ENCODE measurements at regions not wholly inside any gene's neighbourhood (a gene's known extent, or its start where the extent isn't known, plus 50 kb on each side); places are given as distances from the start of the nearest gene placed in this dataset.

DNA sequence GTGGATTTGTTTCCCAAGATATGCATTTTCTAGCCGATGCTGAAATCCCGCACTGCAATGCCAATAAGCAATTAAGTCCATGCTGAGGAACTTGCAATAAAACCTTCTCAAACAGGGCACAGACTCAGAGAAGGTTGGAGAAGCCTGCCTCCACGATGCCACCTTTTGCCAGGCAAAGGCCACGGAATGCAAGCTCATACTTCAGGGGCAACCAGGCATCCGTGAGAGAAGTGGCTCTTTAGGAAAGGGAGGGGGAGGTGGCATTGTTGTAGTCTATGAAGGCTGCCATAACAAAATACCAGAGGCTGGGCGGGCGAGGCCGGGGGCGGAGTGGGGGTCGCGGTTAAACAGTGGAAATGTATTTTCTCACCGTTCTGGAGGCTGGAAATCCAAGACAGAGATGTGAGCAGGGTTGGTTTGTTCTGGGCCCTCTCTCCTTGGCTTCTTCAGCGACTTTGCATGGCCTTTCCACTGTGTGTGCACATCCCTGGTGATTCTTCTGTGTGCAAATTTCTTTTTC lies 689.5 kb downstream of the VRK1 start:
- H3K27me3 Mint-ChIP-seq (ENCODE audit: low read depth, poor library complexity) = peaks cover 8% of the 10 kb centered on the region
- TF ChIP-seq, protein P1, sequence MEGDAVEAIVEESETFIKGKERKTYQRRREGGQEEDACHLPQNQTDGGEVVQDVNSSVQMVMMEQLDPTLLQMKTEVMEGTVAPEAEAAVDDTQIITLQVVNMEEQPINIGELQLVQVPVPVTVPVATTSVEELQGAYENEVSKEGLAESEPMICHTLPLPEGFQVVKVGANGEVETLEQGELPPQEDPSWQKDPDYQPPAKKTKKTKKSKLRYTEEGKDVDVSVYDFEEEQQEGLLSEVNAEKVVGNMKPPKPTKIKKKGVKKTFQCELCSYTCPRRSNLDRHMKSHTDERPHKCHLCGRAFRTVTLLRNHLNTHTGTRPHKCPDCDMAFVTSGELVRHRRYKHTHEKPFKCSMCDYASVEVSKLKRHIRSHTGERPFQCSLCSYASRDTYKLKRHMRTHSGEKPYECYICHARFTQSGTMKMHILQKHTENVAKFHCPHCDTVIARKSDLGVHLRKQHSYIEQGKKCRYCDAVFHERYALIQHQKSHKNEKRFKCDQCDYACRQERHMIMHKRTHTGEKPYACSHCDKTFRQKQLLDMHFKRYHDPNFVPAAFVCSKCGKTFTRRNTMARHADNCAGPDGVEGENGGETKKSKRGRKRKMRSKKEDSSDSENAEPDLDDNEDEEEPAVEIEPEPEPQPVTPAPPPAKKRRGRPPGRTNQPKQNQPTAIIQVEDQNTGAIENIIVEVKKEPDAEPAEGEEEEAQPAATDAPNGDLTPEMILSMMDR (IDR thresholded peaks at IDR 0.05) = no peak
- peaks cover 15% of the 10 kb centered on the region for H3K4me1 Mint-ChIP-seq
- H3K36me3 Mint-ChIP-seq (ENCODE audit: low read depth) = no peaks in the 10 kb centered on the region
- no peak overlapping the region for H3K4me3 Mint-ChIP-seq
- no peaks in the 10 kb centered on the region for H3K9me3 Mint-ChIP-seq
- no peak overlapping the region for H3K27ac Mint-ChIP-seq
- no peak for DNase-seq

DNA sequence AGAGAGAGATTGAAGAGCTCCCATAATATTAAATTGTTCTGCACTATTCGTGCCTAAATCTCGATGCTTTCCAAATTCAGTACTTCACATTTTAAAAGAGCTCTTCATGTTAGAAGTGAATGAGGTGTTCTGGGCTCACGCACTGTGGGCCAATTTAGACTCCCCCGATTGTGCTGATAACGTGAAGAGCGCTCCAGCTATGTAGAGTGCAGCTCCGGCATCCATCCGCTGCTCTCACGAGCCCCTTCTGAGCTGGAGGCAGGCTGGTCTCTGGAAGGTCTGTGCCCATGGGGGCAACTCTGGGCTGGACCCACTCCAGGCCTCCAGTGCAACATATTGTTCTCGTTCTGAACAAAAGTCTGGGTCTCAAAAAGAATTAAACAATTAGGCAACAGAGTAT lies 692.6 kb downstream of the VRK1 start:
- no peak for DNase-seq
- no peak overlapping the region for H3K4me3 Mint-ChIP-seq
- H3K27ac Mint-ChIP-seq = no peak overlapping the region
- H3K36me3 Mint-ChIP-seq (ENCODE audit: low read depth) = no peaks in the 10 kb centered on the region
- peaks cover 8% of the 10 kb centered on the region for H3K27me3 Mint-ChIP-seq (ENCODE audit: low read depth, poor library complexity)
- peaks cover 11% of the 10 kb centered on the region for H3K9me3 Mint-ChIP-seq
- H3K4me1 Mint-ChIP-seq = peaks cover 5% of the 10 kb centered on the region
- TF ChIP-seq, protein P1 (IDR thresholded peaks at IDR 0.05) = no peak

DNA sequence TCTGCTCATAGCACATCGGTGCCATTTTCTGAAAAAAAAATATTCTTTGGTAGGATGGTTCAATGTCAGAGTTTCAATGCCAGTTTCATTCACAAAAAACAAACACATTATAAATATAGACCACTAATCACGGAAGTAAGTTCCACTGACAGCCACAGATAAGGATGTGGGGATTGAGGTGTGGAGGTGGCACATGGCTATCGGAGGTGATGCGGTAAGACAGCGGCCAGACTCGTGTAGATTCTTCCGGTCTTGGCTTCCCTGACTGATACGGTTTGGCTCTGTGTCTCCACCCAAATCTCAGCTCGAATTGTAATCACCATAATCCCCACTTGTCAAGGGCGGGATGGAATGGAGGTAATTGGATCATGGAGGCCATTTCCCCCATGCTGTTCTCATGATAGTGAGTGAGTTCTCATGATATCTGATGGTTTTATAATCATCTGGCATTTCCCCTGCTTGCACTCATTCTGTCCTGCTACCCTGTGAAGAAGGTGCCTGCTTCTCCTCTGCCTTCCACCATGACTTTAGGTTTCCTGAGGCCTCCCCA lies 693.4 kb downstream of the VRK1 start:
- Mint-ChIP-seq H3K36me3 (ENCODE audit: low read depth) (no peaks in the 10 kb centered on the region), H3K4me1 (peaks cover 5% of the 10 kb centered on the region), H3K9me3 (peaks cover 11% of the 10 kb centered on the region), H3K27me3 (ENCODE audit: low read depth, poor library complexity) (peaks cover 8% of the 10 kb centered on the region), H3K4me3 (no peak overlapping the region), H3K27ac (no peak overlapping the region)
- no peak for DNase-seq
- TF ChIP-seq, protein P1 (IDR thresholded peaks at IDR 0.05) = no peak

DNA sequence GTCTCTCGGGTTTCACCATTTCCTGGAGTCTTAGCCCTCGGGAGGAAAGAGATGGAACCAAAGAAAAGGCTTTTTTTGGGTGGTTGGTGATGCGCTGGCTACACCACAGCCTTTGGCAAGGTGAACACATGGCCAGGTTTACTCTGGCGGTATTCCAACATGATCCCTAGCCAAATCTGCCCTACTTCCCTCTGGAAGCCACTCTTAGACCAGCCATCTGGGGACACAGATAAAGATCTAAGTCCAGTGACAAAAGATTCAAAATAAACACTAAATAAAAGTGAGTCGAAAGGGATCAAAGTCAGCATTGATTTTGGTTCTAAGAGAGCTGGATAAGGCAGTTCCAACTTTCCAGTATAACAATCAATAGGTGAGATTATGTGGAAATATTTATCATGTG lies 694.5 kb downstream of the VRK1 start:
- Mint-ChIP-seq H3K4me1 (peaks cover 5% of the 10 kb centered on the region), H3K4me3 (no peak overlapping the region), H3K27me3 (ENCODE audit: low read depth, poor library complexity) (peaks cover 5% of the 10 kb centered on the region), H3K36me3 (ENCODE audit: low read depth) (no peaks in the 10 kb centered on the region), H3K9me3 (peaks cover 11% of the 10 kb centered on the region), H3K27ac (no peak overlapping the region)
- TF ChIP-seq, protein P1 (IDR thresholded peaks at IDR 0.05) = no peak
- no peak for DNase-seq

DNA sequence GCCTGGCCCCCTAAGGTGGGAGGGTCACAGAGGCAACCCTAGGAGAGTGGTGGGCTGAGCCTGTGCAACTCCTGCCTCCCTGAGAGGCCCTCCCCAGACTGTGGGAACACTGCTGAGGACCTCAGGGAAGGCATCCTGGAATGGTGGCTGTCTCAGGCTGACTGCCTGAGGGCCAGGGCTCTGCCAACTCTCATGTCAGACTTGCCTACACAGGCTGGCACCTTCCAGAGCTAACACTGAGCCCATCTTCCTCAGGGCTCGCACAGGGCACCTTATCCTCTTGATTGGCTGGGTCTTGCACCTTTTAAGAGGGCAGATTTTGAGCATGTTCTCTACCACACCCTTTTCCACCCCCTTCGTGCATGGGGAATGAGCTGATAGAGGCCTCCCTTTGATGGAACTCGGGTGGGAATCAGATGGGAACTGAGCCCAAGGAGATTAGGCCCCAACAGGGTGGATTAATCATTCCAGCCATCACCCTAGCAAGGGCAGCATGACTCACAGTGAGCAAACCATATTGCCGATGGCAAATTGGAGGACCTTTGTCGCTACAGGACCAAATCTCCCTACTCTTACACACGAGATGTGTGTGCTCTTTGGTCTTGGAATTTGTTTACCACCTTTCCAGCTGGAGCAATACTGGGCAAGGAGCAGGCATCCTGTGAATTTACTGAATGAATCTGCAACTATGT lies 702.8 kb downstream of the VRK1 start:
- no peak for DNase-seq
- H3K27ac Mint-ChIP-seq = no peak overlapping the region
- no peaks in the 10 kb centered on the region for H3K4me1 Mint-ChIP-seq
- H3K36me3 Mint-ChIP-seq (ENCODE audit: low read depth) = no peaks in the 10 kb centered on the region
- no peak overlapping the region for H3K4me3 Mint-ChIP-seq
- no peaks in the 10 kb centered on the region for H3K9me3 Mint-ChIP-seq
- peaks cover 21% of the 10 kb centered on the region for H3K27me3 Mint-ChIP-seq (ENCODE audit: low read depth, poor library complexity)
- TF ChIP-seq, protein P1 (IDR thresholded peaks at IDR 0.05) = no peak

DNA sequence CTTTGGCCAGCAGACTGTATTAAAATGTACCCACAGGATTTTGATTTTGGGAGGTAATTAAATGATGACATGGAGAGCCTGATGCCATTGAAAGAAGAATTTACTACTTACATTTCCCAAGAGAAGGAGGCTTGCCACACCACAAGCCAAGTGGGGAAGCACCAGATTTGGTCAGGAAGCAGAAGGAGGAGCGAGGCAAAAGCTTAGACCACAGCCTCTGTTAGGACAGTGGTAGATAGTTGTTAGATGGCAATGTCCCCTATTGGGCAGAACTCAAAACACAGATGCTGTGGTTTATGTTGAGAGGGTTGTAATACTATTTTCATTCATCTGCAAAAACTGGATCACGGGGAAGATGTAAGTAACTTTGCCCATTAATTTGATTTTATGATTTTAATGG lies 709.4 kb downstream of the VRK1 start:
- H3K36me3 Mint-ChIP-seq (ENCODE audit: low read depth) = no peaks in the 10 kb centered on the region
- no peak overlapping the region for H3K4me3 Mint-ChIP-seq
- TF ChIP-seq, protein P1 (IDR thresholded peaks at IDR 0.05) = no peak
- peaks cover 17% of the 10 kb centered on the region for H3K27me3 Mint-ChIP-seq (ENCODE audit: low read depth, poor library complexity)
- H3K27ac Mint-ChIP-seq = no peak overlapping the region
- H3K4me1 Mint-ChIP-seq = no peaks in the 10 kb centered on the region
- peaks cover 36% of the 10 kb centered on the region for H3K9me3 Mint-ChIP-seq
- no peak for DNase-seq

Measured in nephron progenitor cell (in vitro differentiated cells).